GM12873 (cell line): ENCODE measurements at regions not wholly inside any gene's neighbourhood (a gene's known extent, or its start where the extent isn't known, plus 50 kb on each side); places are given as distances from the start of the nearest gene placed in this dataset.
A peak's percentile ranks its signal among the peaks of the same experiment; 100 is the strongest.

Source experiments
- TF ChIP-seq, protein P1 (sequence below): IDR thresholded peaks from 2 replicates; pipeline ENCODE4 v1.5.1; 2012; ENCODE audit warnings: low read depth, mild to moderate bottlenecking, moderate library complexity, low read length, control low read depth; ENCODE audit not compliant: insufficient read depth; ENCODE audit errors: missing control alignments

DNA sequence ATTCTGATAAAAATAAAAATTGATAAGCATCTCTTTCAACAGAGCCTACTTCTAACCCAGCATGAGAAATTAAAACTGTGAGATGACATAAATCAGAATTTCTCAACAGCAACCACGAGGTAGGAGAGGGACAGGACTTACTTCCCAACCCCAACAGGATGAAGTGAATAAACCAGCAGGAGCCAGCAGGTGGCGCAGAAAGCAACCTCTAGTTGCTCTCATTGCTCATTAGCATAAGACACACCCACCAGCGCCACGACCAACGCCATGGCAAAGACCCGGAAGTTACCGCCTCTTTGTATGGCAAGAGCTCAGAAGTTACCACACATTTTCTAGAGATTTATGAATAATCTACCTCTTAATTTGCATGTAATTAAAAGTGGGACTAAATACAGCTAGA lies 189.4 kb upstream of the CDH8 start:
- TF ChIP-seq, protein P1, sequence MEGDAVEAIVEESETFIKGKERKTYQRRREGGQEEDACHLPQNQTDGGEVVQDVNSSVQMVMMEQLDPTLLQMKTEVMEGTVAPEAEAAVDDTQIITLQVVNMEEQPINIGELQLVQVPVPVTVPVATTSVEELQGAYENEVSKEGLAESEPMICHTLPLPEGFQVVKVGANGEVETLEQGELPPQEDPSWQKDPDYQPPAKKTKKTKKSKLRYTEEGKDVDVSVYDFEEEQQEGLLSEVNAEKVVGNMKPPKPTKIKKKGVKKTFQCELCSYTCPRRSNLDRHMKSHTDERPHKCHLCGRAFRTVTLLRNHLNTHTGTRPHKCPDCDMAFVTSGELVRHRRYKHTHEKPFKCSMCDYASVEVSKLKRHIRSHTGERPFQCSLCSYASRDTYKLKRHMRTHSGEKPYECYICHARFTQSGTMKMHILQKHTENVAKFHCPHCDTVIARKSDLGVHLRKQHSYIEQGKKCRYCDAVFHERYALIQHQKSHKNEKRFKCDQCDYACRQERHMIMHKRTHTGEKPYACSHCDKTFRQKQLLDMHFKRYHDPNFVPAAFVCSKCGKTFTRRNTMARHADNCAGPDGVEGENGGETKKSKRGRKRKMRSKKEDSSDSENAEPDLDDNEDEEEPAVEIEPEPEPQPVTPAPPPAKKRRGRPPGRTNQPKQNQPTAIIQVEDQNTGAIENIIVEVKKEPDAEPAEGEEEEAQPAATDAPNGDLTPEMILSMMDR = peak; percentile 58

DNA sequence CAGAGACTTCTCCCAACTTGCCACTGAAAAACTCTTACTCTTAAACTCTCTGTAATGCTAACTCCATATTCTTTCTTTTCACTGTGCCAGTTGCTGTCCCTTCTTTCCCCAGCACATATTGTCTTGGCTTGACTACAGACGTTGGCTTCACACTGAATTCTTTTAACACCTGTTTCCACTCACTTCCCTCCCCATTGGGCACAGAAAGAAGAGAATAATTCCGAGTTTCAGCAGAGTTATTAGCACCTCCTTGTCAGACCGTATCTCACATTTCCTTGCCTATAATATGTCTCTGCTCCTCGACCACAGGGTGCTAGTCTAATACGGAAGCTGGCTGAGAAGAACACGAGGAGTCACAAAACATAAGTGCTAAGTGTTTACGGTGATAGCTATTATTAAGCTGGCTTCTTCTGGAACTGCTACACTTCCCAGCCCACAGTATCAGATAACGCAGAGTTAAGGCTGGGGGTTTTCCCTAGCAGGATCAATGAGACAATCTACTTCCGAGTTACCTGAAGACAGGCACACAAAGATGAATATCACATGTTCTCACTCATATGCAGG lies 188.5 kb upstream of the CDH8 start:
- TF ChIP-seq, protein P1 = no peak

DNA sequence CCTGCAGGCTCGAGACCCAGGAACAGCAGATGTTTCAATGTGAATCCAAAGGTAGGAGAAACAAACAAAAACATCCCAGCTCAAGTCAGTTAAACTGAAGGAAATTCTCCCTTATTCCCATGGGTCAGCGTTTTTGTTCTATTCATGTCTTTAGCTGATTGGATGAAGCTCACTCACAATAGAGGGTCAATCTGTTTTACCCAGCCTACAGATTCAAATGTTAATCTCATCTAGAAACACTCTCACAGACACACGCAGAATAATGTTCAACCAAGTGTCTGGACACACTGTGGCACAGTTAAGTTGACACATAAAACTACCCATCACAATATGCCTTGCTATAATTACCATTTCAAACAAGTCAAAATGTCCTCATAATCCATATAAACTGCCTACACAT lies 180.6 kb upstream of the CDH8 start:
- TF ChIP-seq, protein P1 = no peak

DNA sequence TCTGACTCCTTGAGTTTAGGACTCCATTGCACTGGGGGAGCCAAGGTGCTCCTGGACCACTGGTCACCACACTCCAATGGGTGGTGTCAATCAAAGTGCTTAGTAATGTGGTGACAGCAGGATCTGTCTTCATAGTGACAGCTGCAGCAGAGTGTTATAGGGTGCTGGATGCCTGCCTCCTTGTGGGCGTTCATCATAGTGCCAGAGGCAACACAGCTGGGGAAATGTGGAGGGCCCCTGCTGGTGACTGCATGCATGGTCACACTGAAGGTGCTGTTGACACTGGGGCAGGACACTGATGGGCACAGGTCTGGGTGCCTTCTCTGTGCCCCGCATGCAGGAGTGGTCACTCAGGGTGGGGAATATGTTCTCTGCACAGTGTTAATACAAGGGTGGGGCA lies 177.5 kb upstream of the CDH8 start:
- TF ChIP-seq, protein P1 = peak; percentile 25

DNA sequence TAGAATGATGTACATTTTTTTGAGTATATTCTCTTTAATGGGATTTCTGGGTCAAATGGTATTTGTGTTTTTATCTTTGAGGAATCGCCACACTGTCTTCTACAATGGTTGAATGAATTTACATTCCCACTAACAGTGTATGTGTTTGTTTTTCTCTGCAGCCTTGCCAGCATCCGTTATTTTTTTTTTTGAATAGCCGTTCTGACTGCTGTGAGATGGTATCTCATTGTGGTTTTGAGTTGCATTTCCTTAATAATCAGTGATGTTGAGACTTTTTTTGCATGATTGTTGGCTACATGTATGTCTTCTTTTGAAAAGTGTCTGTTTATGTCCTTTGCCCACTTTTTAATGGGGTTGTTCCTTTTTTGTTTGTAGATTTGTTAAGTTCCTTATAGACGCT lies 172.7 kb upstream of the CDH8 start:
- TF ChIP-seq, protein P1 = no peak

DNA sequence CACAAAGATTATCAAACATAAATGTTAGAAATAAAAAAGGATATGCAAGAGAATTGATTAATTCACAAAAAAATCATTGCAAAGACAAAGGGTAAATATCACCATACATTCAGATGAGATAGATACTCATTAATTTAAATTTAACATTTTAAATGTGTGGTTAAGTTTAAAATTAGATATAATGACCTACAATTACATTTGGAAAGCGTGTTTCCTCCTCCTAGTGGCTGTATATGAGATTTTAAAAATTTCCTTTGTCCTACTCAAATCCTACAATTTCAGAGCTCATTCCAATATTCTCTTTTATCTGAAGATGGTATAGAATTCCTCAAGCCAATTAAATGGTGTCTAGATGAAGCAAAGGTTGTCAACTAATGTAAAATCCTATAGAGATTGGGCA lies 169.2 kb upstream of the CDH8 start:
- TF ChIP-seq, protein P1 = no peak

- TF ChIP-seq, protein P1 = no peak
Measured at GRCh38 chr16:62201911-62202310, 165.7 kb upstream of the CDH8 start.
